OCI-LY1 (cell line): ENCODE measurements at regions not wholly inside any gene's neighbourhood (a gene's known extent, or its start where the extent isn't known, plus 50 kb on each side); places are given as distances from the start of the nearest gene placed in this dataset.

Source experiments
- H2AFZ ChIP-seq: fragments of 200-600 bp; sonication (generic), shearing (Covaris generic); 2 replicates; pipeline ENCODE4 v1.6.0; 2014; ENCODE audit warnings: antibody characterized with exemption, mild to moderate bottlenecking, low read length
- H3F3A ChIP-seq: fragments of 200-600 bp; sonication (generic), shearing (Covaris generic); 2 replicates; pipeline ENCODE4 v1.6.0; 2014; ENCODE audit warnings: mild to moderate bottlenecking, antibody characterized with exemption, low read length, moderate library complexity; ENCODE audit not compliant: insufficient read depth
- H3K27ac ChIP-seq: fragments of 200-600 bp; sonication (generic); 2 replicates; pipeline ENCODE4 v1.5.1; 2014; ENCODE audit warnings: low read length, mixed run types, mild to moderate bottlenecking, low read depth; ENCODE audit not compliant: poor library complexity, severe bottlenecking
- H3K27me3 ChIP-seq: fragments of 200-600 bp; sonication (generic); 2 replicates; pipeline ENCODE4 v1.6.0; 2014; ENCODE audit warnings: antibody characterized with exemption, mild to moderate bottlenecking, low read length, moderate library complexity; ENCODE audit not compliant: insufficient read depth
- H3K36me3 ChIP-seq: fragments of 200-600 bp; sonication (generic); 2 replicates; pipeline ENCODE4 v1.6.1; 2014; ENCODE audit warnings: mild to moderate bottlenecking, antibody characterized with exemption, low read length, moderate library complexity, mixed read lengths; ENCODE audit not compliant: insufficient read depth
- H3K4me1 ChIP-seq: fragments of 200-600 bp; sonication (generic); 2 replicates; pipeline ENCODE4 v1.5.1; 2014; ENCODE audit warnings: mild to moderate bottlenecking, low read length, moderate library complexity; ENCODE audit not compliant: insufficient read depth, severe bottlenecking
- H3K4me2 ChIP-seq: fragments of 200-600 bp; sonication (generic), shearing (Covaris generic); 2 replicates; pipeline ENCODE4 v1.6.1; 2014; ENCODE audit warnings: low read length
- H3K4me3 ChIP-seq: fragments of 200-600 bp; sonication (generic); 2 replicates; pipeline ENCODE4 v1.5.1; 2014; ENCODE audit warnings: low read length, low read depth, mild to moderate bottlenecking, mixed read lengths; ENCODE audit not compliant: poor library complexity, severe bottlenecking
- H3K79me2 ChIP-seq: fragments of 200-600 bp; shearing (Covaris generic); 2 replicates; pipeline ENCODE4 v1.6.1; 2016; ENCODE audit warnings: mixed run types, low read length, mixed read lengths; ENCODE audit not compliant: insufficient read depth
- H3K9ac ChIP-seq: fragments of 200-600 bp; sonication (generic), shearing (Covaris generic); 2 replicates; pipeline ENCODE4 v1.6.1; 2014; ENCODE audit warnings: mild to moderate bottlenecking, low read length, mixed read lengths
- H3K9me2 ChIP-seq: fragments of 200-600 bp; sonication (generic), shearing (Covaris generic); 2 replicates; pipeline ENCODE4 v1.6.1; 2014; ENCODE audit warnings: low read depth, mild to moderate bottlenecking, low read length, mixed read lengths
- H3K9me3 ChIP-seq: fragments of 200-600 bp; shearing (Covaris generic); 2 replicates; pipeline ENCODE4 v1.6.1; 2014; ENCODE audit warnings: low read length, mixed read lengths
- H4K20me1 ChIP-seq: fragments of 200-600 bp; sonication (generic), shearing (Covaris generic); 2 replicates; pipeline ENCODE4 v1.6.0; 2016; ENCODE audit warnings: mild to moderate bottlenecking, low read length; ENCODE audit not compliant: insufficient read depth
- EZH2 ChIP-seq: fragments of 200-600 bp; sonication (generic), shearing (Covaris generic); IDR thresholded peaks from 2 replicates; pipeline ENCODE4 v1.8.0; 2017; ENCODE audit warnings: borderline replicate concordance, mixed run types, mild to moderate bottlenecking, antibody characterized with exemption, low read length, moderate library complexity, mixed read lengths
- TF ChIP-seq, protein P1 (sequence below): fragments of 200-600 bp; sonication (generic), shearing (Covaris generic); IDR thresholded peaks from 2 replicates; pipeline ENCODE4 v1.5.1; 2017; ENCODE audit warnings: mild to moderate bottlenecking, antibody characterized with exemption, low read length, moderate library complexity, mixed read lengths

- no peaks in the 10 kb centered on the region for H4K20me1 ChIP-seq
- no peaks in the 10 kb centered on the region for H3K79me2 ChIP-seq
- TF ChIP-seq, protein P1, sequence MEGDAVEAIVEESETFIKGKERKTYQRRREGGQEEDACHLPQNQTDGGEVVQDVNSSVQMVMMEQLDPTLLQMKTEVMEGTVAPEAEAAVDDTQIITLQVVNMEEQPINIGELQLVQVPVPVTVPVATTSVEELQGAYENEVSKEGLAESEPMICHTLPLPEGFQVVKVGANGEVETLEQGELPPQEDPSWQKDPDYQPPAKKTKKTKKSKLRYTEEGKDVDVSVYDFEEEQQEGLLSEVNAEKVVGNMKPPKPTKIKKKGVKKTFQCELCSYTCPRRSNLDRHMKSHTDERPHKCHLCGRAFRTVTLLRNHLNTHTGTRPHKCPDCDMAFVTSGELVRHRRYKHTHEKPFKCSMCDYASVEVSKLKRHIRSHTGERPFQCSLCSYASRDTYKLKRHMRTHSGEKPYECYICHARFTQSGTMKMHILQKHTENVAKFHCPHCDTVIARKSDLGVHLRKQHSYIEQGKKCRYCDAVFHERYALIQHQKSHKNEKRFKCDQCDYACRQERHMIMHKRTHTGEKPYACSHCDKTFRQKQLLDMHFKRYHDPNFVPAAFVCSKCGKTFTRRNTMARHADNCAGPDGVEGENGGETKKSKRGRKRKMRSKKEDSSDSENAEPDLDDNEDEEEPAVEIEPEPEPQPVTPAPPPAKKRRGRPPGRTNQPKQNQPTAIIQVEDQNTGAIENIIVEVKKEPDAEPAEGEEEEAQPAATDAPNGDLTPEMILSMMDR: no peak
- no peak for TF ChIP-seq EZH2
- no peaks in the 10 kb centered on the region for H3K9me3 ChIP-seq
- H2AFZ ChIP-seq: no peak overlapping the region
- no peak overlapping the region for H3K4me2 ChIP-seq
- H3K4me3 ChIP-seq: no peak overlapping the region
- H3F3A ChIP-seq: no peaks in the 10 kb centered on the region
- H3K27me3 ChIP-seq: no peaks in the 10 kb centered on the region
- H3K27ac ChIP-seq: no peak overlapping the region
- H3K9me2 ChIP-seq: no peaks in the 10 kb centered on the region
- H3K36me3 ChIP-seq: no peaks in the 10 kb centered on the region
- H3K4me1 ChIP-seq: no peaks in the 10 kb centered on the region
- no peak overlapping the region for H3K9ac ChIP-seq
These were observed 162.0 kb upstream of the TRPC7 start for GRCh38 chr5:136527311-136527710.

- Histone ChIP-seq H3K9me2 (no peaks in the 10 kb centered on the region), H2AFZ (no peak overlapping the region), H3K4me3 (no peak overlapping the region), H3K79me2 (no peaks in the 10 kb centered on the region), H3K9ac (no peak overlapping the region), H3F3A (no peaks in the 10 kb centered on the region), H3K9me3 (no peaks in the 10 kb centered on the region), H3K4me2 (no peak overlapping the region), H4K20me1 (no peaks in the 10 kb centered on the region), H3K4me1 (no peaks in the 10 kb centered on the region), H3K27me3 (no peaks in the 10 kb centered on the region), H3K36me3 (no peaks in the 10 kb centered on the region), H3K27ac (no peak overlapping the region)
- no peak for TF ChIP-seq EZH2
- TF ChIP-seq, protein P1: no peak
These were observed 161.4 kb upstream of the TRPC7 start for GRCh38 chr5:136526791-136527190.

DNA sequence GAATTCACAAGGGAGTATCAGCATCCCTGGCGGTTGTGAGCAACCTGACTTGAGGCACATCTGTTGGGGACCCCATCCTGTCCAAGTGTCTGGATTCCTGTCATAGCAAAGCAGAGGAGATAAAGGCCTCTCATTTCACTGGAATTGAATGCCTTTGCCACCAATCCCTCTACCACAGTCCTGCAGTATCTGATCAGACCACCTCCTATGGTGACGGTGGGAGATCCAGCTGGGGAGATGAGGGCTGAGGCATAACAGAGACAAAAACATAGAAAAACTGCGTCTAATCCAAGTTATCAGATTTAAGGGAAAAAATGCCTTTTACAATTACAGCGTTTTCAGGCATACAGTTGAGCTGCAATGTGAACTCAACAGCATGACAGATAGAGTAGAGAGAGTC, 160.7 kb upstream of the TRPC7 start:
- Histone ChIP-seq H3F3A (no peaks in the 10 kb centered on the region), H3K4me1 (no peaks in the 10 kb centered on the region), H3K9me3 (no peaks in the 10 kb centered on the region), H3K36me3 (no peaks in the 10 kb centered on the region), H3K79me2 (no peaks in the 10 kb centered on the region), H4K20me1 (no peaks in the 10 kb centered on the region), H3K27ac (no peak overlapping the region), H3K4me2 (no peak overlapping the region), H3K4me3 (no peak overlapping the region), H3K27me3 (no peaks in the 10 kb centered on the region), H2AFZ (no peak overlapping the region), H3K9ac (no peak overlapping the region), H3K9me2 (no peaks in the 10 kb centered on the region)
- TF ChIP-seq EZH2: no peak
- TF ChIP-seq, protein P1: no peak
